Fibroblast of mammary gland (primary cell): ENCODE measurements at regions not wholly inside any gene's neighbourhood (a gene's known extent, or its start where the extent isn't known, plus 50 kb on each side); places are given as distances from the start of the nearest gene placed in this dataset.

Experiments
- DNase-seq: peaks from one replicate; pipeline ENCODE4 v3.0.0-alpha.2; 2010; ENCODE audit warnings: low read depth
- H3K4me3 ChIP-seq: 2 replicates; pipeline ENCODE4 v1.5.1; 2011; ENCODE audit warnings: low read depth, mild to moderate bottlenecking, low read length, moderate library complexity; ENCODE audit not compliant: control insufficient read depth
- CTCF ChIP-seq: conservative IDR thresholded peaks from 2 replicates; pipeline ENCODE4 v1.5.1; 2011; ENCODE audit warnings: low read depth, low read length, inconsistent platforms; ENCODE audit not compliant: control insufficient read depth, insufficient read depth

GRCh38 chr17:71934520-71934919 lies 186.3 kb upstream of the SOX9 start:
- no peak for TF ChIP-seq CTCF
- H3K4me3 ChIP-seq: no peak overlapping the region
- no peak for DNase-seq

GRCh38 chr17:71935341-71935740 lies 185.5 kb upstream of the SOX9 start:
- TF ChIP-seq CTCF: no peak
- no peak for DNase-seq
- no peak overlapping the region for H3K4me3 ChIP-seq

- TF ChIP-seq CTCF: no peak
- no peak overlapping the region for H3K4me3 ChIP-seq
- DNase-seq: no peak
Measured at GRCh38 chr17:71936977-71937376, 183.8 kb upstream of the SOX9 start.

- no peak for DNase-seq
- no peak overlapping the region for H3K4me3 ChIP-seq
- TF ChIP-seq CTCF: no peak
Measured at GRCh38 chr17:71937914-71938313, 182.9 kb upstream of the SOX9 start.

GRCh38 chr17:71938340-71939010 lies 182.3 kb upstream of the SOX9 start:
- no peak for DNase-seq
- no peak overlapping the region for H3K4me3 ChIP-seq
- TF ChIP-seq CTCF: no peak

GRCh38 chr17:71941920-71942319 lies 178.9 kb upstream of the SOX9 start:
- no peak for TF ChIP-seq CTCF
- no peak overlapping the region for H3K4me3 ChIP-seq
- DNase-seq: no peak

- no peak overlapping the region for H3K4me3 ChIP-seq
- TF ChIP-seq CTCF: no peak
- no peak for DNase-seq
Measured at GRCh38 chr17:71942626-71943025, 178.2 kb upstream of the SOX9 start.
